Skin of body (tissue), 1 donor: ENCODE measurements at regions not wholly inside any gene's neighbourhood (a gene's known extent, or its start where the extent isn't known, plus 50 kb on each side); places are given as distances from the start of the nearest gene placed in this dataset.
"Not testable (repeated sequence)": the region's sequence is repeated elsewhere in the genome, so short reads cannot be mapped to it uniquely, and the experiment has no call there.

Experiments used
- DNase-seq: peaks from one replicate; lab custom pipeline; 2025; lab: John Stamatoyannopoulos, UW

DNA sequence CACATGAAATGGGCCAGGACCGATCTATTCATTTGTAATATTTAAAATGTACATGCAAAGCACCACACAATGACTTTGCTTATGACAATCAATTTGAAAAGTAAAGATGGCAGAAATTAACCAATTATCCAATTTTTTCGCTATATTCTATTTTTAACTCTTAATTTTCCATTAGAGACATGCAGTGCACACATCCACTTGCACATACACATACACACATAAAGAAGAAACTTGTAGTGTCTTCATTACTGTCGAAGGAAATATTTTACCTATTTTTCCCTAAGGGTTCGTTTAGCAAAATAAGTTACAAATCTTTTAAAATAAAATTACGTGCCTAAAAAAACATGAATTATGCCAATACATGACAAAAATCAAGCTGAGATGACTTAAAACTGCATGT is 194.3 kb upstream of the MDFIC2 start:
- DNase-seq, result no peak

DNA sequence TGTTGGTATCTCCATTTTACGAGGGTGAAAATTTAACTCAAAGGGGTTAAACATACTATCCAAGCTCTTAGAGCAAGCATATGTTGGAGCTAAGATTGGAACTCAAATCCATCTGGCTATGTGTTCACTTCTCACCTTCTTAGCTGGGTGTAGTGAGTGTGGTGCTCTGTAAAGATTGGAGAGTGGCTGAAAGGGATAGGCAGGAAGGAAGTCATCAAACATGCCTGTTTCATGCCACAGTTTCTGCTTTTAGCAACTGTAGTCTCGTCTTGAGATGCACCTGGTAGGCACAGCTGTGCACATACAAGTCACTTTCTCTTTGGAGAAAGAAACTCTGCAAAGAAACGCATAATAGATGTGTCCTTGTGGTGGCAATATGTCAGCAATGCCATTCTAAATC is 189.1 kb upstream of the MDFIC2 start:
- no peak for DNase-seq

DNA sequence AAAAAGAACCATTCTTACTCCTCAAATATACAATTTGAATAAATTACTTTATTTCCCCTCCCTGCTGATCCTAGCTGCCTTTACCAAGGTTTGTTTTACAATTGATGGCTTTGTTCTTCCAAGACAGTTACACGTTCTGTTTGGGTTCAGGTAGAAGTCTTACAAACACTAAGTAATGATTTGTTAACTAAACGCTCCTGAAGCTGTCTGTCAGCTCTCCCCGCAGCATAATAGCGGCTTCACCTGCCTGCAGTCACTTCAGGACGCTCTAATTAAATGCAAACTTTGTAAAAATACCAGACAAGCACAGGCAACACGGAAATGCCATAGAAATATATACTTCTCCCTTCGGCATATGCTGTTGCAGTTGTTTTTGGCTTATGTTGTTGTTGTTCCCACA is 176.4 kb upstream of the MDFIC2 start:
- DNase-seq, result no peak

DNA sequence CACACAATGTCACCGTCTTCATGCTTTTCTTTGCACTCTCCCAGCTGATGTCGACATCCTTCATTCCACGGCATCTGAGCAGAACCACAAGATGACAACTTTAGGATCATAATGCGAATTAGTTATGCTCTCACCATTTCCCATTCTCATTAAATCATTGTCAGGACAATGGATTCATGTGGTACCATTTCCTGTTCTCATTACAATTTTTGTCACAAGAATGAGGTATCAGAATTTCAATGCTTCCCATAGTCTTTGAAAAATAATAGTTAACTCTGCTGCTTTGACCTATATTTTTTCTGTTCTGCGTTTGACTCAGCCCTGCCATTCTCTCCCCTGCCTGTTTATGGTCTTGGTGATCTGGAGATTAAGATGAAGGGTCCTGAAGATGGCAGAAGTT is 175.7 kb upstream of the MDFIC2 start:
- no peak for DNase-seq

DNA sequence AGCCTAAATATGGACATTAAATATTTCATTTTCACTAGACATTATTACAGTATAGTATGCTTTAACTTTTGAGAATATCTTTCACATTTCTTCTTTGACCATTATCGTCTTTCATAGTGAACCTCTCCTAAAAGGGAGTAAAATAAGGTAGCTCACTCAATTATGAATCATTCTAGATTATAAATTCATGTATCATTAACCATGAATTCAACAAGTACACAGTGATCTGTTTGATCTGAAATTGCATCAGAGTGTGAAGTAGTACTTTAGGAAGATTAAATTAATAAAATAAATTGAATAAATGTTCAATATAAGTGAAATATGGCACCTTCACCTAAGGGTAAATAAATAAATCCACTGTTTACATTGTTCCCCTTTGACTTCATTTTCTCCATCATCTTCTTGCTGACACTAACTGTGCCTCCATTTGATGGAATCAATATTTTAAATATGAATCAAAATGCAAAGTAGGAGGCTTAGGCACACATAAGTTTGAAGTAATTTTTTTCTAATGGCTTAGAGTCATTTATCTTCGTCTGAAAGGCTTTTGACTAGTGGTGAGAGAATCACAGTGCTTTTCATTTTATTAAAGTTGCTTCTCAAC is 174.1 kb upstream of the MDFIC2 start:
- no peak for DNase-seq

DNA sequence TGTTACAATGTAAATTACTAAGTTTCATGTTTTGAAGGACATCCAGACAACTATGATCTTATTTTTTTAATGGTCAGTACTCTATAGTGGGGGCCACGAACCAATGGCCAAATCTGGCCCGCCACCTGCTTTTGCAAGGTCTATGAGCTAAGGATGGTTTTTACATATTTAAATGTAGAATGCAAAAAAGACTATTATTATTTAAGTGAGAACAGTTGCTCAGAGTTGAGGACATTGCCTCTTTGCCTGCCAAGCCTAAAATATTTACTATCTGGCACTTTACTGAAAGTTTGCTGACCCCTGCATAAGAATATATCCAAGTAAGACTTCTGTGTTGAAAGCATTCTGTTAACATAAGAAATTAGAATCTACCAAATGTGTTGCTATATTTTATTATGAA is 163.7 kb upstream of the MDFIC2 start:
- DNase-seq, result no peak

DNA sequence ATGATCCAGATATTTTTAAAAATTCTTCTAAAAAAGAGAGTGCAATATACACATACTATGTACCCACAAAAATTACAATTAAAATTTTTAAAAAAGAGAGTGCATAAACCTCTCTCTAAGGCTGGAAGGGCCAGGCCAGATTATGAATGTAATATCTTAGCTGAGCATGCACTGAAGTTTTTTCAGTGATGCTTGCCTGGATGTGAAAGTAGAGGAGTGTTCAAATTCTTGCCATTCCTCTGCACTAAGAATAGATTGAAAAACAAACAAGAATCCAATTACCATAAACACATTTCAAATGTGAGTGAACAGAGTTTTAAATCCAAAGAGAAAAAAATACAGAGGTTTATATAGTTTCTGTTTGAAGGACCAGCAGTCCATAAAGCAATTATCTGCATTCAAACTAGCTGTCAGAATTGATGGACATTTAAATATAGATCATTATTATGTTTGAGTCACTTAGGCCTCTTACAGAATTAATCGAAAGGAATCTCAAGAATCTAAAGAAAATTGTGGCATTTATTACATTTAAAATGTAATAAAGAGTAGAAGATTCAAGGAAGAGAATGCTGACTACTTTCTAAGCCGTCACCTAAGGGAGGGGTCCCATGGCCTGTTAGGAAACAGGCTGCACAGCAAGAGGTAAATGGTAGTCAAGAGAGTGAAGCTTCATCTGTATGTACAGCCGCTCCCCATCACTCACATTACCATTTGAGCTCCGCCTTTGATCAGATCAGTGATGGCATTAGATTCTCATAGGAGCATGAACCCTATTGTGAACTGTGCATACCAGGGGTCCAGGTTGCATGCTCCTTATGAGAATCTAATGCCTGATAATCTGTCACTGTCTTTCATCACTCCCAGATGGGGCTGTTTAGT is 159.3 kb upstream of the MDFIC2 start:
- DNase-seq, result no peak

DNA sequence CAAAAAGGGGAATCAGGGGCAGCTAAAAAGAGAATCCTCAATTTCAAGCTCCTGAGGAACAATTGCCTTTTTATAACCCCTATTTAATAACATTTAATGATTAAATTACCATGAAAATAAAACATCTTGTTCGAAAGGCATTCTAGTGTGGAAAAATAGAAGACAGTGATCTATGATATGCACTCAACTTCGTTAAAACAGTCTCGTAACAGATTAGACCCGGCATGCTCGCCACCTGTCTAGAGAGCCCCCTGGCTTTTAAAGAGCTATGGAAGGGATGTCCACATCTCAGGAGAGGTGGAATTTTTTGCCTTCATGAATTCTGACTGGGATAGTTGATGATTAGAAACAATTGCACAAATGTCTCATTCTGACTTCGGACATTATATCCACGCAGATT is 153.7 kb upstream of the MDFIC2 start:
- no peak for DNase-seq

DNA sequence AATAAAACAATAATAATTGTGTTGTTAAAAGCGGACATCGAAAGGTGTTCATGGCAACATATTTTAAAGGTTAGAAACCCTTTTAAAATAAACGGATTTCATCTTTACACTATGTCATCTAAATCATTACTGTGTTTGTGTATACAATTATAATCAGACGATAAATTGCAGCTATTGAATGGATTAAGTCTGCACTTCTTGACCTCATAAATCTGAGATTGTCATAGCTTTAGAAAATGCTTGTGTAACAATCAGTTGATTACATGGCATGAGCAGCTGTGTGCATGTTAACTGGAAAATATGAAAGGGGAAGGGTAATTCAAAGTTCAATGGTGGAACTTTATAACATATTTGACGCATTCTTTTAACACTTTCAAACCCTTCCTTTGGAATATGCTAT is 152.4 kb upstream of the MDFIC2 start:
- no peak for DNase-seq

DNA sequence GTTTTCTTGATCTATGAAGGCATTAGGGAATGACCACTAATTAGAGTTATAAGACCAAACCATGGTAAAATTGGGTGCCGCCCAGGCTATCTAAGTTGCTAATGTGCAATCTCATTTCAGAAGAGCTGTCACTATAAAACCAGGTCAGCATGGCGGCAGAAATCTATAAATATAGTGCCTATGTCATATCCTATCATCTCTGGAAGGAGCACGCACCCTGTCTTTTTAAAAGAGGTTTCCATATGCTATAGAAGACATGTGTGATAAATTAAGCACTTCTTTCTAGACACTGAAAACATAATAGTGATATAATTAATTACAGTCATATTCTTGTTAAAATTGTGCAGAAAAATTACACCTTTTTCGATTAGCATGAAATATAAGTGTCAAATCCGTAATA is 152.0 kb upstream of the MDFIC2 start:
- no peak for DNase-seq

DNA sequence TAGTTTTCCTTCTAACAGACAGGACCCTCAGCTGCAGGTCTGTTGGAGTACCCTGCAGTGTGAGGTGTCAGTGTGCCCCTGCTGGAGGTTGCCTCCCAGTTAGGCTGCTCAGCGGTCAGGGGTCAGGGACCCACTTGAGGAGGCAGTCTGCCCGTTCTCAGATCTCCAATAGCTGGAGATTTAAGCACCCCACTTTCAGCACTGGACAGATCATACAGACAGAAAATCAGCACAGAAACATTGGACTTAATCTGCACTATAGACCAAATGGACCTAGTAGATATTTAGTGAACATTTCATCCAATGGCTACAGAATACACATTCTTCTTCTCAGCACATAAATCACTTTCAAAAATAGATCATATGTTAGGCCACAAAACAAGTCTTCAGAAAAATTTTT is 137.8 kb upstream of the MDFIC2 start:
- DNase-seq, result not testable (repeated sequence)

DNA sequence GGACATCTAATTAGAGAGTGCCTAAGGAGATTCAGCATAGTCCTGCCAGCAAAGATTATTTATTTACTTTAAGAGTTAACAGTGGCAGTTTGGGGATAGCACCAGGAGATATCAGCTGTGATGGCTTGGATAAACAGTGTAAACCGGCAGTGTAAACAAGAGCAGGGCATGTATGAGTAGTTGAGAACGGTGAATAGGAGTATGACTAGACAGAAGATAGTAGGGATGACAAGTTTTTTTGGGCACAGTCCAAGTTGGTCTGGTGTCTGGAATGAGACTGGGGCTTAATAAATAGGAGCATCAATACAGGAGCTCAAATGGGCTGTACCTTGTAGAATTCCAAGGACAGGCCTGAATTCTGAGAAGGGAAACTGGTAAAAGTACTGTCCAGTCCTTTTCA is 123.0 kb upstream of the MDFIC2 start:
- not testable (repeated sequence) for DNase-seq

DNA sequence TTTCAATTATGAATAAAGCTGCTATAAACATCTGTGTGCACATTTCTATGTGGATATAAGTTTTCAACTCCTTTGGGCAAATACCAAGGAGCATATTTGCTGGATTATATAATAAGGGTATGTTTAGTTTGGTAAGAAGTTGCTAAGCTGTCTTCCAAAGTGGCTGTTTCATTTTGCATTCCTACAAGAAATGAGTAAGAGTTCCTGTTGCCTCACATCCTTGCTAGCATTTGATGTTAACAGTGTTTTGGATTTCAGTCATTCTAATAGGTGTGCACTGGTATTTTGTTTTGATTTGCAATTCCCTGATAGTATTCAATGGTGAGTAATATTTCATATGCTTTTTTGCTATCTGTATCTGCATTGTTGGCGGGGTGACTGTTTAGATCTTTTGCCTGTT is 120.7 kb upstream of the MDFIC2 start:
- DNase-seq, result no peak

DNA sequence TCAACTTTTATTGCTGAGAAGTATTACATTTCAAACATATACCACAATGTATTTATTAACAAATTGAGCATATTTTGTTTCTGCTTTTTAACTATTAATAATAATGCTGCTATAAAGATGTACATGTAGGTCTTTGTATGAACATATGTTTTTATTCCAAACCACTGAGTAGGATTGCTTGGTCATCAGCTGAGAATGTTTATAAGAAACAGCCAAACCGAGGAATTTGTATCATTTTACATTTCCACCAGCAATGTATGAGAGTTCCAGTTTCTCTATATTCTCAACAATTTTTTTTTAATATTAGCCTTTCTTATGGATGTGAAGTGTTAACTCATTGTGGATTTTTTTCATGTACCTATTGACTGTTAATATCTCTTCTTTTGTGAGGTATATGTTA is 119.5 kb upstream of the MDFIC2 start:
- no peak for DNase-seq

DNA sequence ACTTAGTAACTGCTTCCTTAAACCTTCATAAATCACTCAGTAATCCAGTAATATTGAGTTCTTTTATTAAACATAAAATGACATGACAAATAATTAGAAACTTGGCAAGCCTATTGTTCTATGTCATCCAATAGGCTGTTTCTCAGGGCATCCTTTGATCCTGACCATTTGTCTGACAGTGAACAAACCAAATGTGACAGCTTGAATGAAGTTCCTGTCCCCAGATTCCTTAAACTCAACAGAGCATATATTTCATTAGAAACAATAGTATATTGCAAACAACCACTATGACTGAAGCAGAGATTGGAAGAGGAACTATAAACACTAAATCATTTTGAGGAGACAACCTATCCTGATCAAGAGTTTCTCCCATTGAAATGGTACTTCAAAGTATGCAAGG is 113.6 kb upstream of the MDFIC2 start:
- DNase-seq, result no peak

DNA sequence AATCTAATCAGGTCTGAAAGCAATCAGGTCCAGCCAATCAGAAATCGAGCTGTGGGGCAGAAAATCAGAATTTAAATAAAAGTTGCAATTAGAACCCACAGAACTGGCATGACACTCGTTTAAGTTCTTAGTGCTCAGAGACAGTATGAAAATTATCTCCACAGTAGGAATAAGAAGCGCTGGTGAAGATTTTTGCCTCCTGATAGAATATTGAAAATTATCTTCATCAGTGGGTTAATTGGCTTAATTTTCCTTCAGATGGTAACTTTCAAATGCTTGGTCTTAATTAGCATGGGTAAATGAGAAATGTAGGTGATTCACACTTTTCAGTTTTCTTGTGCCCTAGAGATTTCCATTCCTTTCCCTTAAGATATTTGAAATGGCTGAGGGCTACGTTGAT is 109.1 kb upstream of the MDFIC2 start:
- DNase-seq, result no peak

DNA sequence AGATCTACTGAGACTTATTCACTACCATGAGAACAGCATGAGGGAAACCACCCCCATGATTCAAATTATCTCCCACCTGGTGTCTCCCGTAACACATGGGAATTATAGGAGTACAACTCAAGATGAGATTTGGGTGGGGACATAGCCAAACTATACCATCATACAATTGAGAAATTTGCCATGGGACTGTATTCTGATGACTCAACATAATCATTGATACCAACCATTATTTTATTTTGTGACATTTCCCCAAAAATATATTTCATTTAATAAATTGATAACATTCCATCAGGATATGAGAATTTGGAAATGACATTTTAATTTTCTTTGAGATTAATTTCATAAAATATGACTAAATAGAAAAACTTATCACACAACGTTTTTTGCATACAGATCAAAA is 96.6 kb upstream of the MDFIC2 start:
- no peak for DNase-seq

DNA sequence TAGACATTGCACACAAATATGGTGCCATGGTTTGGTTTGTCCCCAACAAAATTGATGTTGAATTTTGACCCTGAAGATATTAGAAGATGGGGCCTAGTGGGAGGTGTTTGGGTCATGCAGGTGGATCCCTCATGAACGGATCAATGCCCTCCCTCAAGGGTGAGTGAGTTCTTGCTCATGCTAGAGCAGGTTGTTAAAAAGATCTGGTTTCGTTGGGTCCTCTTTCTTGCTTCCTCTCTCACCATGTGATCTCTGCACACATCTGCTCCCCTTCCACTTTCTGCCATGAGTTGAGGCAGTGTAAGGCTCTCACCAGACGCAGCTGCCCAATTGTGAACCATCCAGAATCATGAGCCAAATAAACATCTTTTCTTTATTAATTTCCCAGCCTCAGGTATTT is 87.8 kb upstream of the MDFIC2 start:
- DNase-seq, result no peak

DNA sequence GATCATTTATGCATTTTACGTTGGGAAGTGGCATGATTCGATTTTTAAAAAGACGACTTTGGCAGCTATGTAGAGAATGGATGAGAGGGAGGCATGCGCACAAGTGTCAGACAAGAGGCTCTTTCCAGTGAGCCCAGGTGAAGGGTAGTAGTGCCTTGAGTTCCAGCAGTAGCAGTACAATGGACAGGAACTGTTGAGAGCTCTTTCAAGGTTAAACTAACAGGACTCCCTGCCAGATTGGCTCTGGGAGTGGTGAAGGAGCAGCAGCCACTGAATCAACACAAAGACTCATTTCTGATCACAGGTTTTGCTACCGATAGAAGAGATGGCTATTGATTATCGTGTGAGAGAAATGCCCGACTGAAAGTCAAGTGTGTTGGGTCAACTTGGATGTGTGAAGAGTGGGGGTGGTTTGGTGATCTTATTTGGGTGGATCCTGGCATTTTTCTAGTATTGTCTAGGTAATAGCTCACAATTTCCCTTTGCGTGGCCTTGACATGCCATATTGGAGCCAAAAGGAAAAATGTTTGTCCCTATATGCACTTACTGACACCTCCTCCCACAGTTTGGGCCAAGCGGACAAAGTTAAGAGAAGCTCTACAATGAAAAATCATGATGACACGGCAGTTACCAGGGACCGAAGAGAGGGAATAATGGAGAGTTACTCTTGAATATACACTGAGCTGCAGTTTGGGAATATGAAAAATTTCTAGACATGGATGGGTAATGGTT is 81.6 kb upstream of the MDFIC2 start:
- DNase-seq, result no peak

DNA sequence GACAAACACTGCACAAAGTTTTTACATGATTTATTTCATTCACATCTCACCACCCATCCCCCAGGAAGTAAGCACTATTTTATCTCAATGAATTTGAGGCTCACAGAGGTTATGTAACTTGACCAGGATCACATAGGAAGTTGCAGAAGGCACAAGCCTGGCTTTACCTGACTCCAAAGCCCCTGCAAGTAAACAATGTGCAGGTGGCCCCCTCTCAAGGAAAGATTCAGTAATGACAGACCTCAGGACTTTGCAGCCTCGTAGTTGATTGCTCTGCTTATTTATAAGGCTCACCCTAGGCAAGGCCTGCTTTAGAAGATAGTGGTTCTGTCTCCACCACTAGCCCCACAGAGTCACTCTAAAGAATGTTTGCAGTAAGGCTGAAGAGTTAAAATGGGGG is 79.8 kb upstream of the MDFIC2 start:
- DNase-seq, result no peak

DNA sequence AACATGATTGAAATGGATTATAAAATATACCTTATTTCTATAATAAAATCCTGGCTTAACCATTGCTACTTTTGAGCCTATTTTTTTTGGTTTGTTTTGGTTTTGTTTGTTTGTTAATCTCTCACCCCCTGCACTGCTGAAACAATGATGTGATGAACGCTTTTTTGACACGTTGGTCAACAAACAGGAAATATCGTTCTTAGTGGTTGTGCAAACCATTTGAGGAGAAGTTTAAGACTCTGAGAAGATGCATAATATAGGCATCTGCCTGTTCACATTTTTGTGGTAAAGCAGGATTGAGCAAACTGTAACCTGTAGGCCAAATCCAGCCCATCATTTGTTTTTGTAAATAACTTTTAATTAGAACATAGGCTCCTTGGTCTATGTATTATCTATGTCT is 75.5 kb upstream of the MDFIC2 start:
- no peak for DNase-seq

DNA sequence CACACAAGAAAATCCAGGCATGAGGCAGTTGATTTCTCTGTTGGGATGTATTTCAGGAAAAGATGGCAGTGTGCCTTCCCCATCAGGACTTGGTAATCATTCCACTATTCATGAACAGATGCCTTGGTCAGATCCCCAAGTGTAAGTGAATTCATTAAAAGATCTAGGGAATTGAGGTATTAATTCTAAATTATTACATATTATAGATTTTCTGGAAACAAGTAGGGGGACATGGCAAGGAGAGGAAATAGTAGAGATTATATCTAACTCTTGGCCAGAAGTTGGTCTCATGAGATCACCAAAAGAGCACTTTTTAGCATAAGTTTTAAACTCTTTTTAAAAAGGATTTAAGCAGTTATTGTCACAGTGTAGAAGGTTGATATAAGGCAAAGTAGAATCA is 74.4 kb upstream of the MDFIC2 start:
- DNase-seq, result no peak

DNA sequence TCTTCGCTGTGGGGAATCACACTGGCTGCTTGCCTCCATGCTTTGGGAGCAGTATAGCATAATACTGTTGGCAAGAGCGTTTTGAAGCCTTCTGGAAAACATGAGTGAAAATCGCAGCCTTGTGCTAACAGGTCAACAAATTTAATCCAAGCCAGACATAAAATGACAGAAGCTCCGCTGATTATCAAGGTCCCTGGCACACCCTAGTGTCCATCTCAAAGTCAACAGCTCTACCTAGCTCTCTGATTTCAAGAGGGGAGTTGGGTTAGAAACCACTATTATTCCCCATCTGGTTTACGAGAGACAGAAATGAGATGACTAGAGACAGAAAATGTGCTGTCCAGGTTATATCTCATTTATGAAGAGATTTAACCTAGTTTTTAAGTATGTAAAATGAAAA is 73.6 kb upstream of the MDFIC2 start:
- DNase-seq, result no peak
